22Rv1 (cell line): ENCODE measurements at regions not wholly inside any gene's neighbourhood (a gene's known extent, or its start where the extent isn't known, plus 50 kb on each side); places are given as distances from the start of the nearest gene placed in this dataset.

Experiments used
- CTCF ChIP-seq: fragments of 450-650 bp; IDR thresholded peaks from 2 replicates; pipeline ENCODE4 v1.5.1; 2017; ENCODE audit warnings: mild to moderate bottlenecking
- ZFX ChIP-seq: fragments of 450-650 bp; IDR thresholded peaks from 2 replicates; pipeline ENCODE4 v1.6.1; 2017; ENCODE audit warnings: antibody characterized with exemption, borderline replicate concordance

- TF ChIP-seq CTCF (no peak), ZFX (no peak)
These were observed 512.3 kb downstream of the INHBA start for GRCh38 chr7:41190581-41190980.
